ENCODE measurements at regions not wholly inside any gene's neighbourhood (a gene's known extent, or its start where the extent isn't known, plus 50 kb on each side); places are given as distances from the start of the nearest gene placed in this dataset.
A peak's percentile ranks its signal among the peaks of the same experiment; 100 is the strongest.

GRCh38 chr10:64430690-64431323 lies 909.6 kb downstream of the REEP3 start:
- peak in 1 of 6 experiments; percentile 15 for TF ChIP-seq CTCF (IDR thresholded peaks at IDR 0.05)
- no peak for TF ChIP-seq POLR2A (IDR thresholded peaks at IDR 0.05)

Measured in Peyer's patch (tissue), 4 donors.